Osteocyte (in vitro differentiated cells): ENCODE measurements at regions not wholly inside any gene's neighbourhood (a gene's known extent, or its start where the extent isn't known, plus 50 kb on each side); places are given as distances from the start of the nearest gene placed in this dataset.

Experiments
- DNase-seq: peaks from one replicate; pipeline ENCODE4 v3.0.0; 2021; ENCODE audit warnings: mixed read lengths; ENCODE audit not compliant: unreplicated experiment; ENCODE audit errors: extremely low spot score
- H3K27ac Mint-ChIP-seq: one replicate; pipeline ENCODE4 v1.8.0; 2021; ENCODE audit warnings: mild to moderate bottlenecking, mixed read lengths; ENCODE audit not compliant: unreplicated experiment
- H3K27me3 Mint-ChIP-seq: one replicate; pipeline ENCODE4 v1.8.0; 2021; ENCODE audit warnings: mixed read lengths; ENCODE audit not compliant: unreplicated experiment
- H3K36me3 Mint-ChIP-seq: one replicate; pipeline ENCODE4 v1.8.0; 2021; ENCODE audit warnings: mixed read lengths; ENCODE audit not compliant: unreplicated experiment
- H3K4me1 Mint-ChIP-seq: one replicate; pipeline ENCODE4 v1.8.0; 2021; ENCODE audit warnings: mixed read lengths; ENCODE audit not compliant: unreplicated experiment
- H3K4me3 Mint-ChIP-seq: one replicate; pipeline ENCODE4 v1.8.0; 2021; ENCODE audit warnings: mild to moderate bottlenecking, moderate library complexity, mixed read lengths; ENCODE audit not compliant: unreplicated experiment
- H3K9me3 Mint-ChIP-seq: one replicate; pipeline ENCODE4 v1.8.0; 2021; ENCODE audit warnings: mixed read lengths; ENCODE audit not compliant: unreplicated experiment
- TF ChIP-seq, protein P1 (sequence below): fragments of 200-600 bp; sonication (generic); IDR thresholded peaks from 2 replicates; pipeline ENCODE4 v1.5.0; 2021; ENCODE audit warnings: antibody characterized with exemption, mild to moderate bottlenecking, moderate library complexity

DNA sequence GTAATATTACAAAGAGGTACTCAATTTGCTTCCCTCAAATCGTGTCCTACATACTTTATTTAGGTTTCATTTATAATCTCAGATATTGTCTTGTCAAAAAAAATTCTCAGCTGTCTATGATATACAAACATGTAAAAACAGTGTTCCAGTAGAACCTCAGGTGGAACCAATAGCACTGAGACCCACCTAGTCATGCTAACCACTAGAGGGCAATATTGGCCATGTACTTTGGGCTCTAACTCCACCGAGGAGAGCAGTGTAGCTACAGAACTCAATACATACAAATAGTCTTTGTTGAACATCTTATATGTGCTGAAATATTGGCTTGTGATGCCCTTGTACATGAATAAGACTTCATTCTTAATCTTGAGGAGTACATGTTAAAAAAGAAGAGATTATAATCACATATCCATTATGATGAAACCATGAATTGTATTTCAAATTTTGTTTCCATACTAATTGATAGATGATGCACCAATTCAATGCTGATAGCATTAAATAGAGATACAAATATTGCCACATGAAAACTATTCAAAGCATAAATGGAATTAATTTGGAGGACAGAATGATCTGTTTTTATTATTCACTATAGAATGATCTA, 71.2 kb upstream of the CNTLN start:
- no peak for DNase-seq
- TF ChIP-seq, protein P1, sequence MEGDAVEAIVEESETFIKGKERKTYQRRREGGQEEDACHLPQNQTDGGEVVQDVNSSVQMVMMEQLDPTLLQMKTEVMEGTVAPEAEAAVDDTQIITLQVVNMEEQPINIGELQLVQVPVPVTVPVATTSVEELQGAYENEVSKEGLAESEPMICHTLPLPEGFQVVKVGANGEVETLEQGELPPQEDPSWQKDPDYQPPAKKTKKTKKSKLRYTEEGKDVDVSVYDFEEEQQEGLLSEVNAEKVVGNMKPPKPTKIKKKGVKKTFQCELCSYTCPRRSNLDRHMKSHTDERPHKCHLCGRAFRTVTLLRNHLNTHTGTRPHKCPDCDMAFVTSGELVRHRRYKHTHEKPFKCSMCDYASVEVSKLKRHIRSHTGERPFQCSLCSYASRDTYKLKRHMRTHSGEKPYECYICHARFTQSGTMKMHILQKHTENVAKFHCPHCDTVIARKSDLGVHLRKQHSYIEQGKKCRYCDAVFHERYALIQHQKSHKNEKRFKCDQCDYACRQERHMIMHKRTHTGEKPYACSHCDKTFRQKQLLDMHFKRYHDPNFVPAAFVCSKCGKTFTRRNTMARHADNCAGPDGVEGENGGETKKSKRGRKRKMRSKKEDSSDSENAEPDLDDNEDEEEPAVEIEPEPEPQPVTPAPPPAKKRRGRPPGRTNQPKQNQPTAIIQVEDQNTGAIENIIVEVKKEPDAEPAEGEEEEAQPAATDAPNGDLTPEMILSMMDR, result peak; percentile 80
- Mint-ChIP-seq H3K27ac (no peak overlapping the region), H3K4me1 (no peaks in the 10 kb centered on the region), H3K27me3 (no peaks in the 10 kb centered on the region), H3K36me3 (no peaks in the 10 kb centered on the region), H3K4me3 (no peak overlapping the region), H3K9me3 (no peaks in the 10 kb centered on the region)

DNA sequence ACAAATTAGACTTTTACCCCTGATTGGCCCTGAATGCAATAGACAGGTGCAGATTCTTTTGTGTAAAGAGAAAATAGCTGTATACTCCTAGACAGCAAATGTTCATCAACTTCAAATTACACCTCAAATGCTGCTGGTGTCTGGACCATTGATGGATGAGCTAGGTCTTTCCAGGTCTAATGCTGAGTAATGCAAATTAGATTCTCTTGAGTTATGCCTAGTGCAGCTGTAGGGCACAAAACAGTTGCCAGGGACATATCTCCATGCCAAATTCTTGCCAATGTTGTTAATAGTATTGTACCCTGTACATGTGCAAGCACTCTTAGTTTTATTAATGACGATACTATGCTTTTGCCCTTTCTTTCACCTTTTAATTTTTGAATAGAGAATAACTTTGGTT, 72.3 kb upstream of the CNTLN start:
- H3K4me3 Mint-ChIP-seq, result no peak overlapping the region
- no peaks in the 10 kb centered on the region for H3K4me1 Mint-ChIP-seq
- TF ChIP-seq, protein P1, result no peak
- no peak for DNase-seq
- H3K27me3 Mint-ChIP-seq, result no peaks in the 10 kb centered on the region
- no peaks in the 10 kb centered on the region for H3K36me3 Mint-ChIP-seq
- no peak overlapping the region for H3K27ac Mint-ChIP-seq
- no peaks in the 10 kb centered on the region for H3K9me3 Mint-ChIP-seq

DNA sequence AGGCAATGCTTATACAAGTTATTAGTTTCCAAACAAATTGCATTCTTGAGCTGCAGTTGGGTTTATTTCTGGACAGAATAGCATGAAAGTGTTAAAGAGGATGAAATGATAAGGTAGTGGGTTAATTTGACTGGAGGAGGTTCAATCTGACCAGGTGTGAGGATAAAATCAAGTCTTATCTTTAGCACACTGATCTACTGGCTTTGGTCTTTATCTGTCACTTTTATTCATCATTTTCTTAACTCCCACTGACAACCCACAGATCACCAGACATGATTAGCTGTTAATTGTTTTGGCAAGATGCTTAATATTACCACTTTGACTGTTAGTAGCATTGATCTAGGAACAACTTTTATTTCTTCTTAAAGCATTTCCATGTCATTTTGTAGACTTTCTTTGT, 74.4 kb upstream of the CNTLN start:
- Mint-ChIP-seq H3K4me1 (no peaks in the 10 kb centered on the region), H3K27me3 (no peaks in the 10 kb centered on the region), H3K36me3 (no peaks in the 10 kb centered on the region), H3K4me3 (no peak overlapping the region), H3K9me3 (peaks cover 10% of the 10 kb centered on the region), H3K27ac (no peak overlapping the region)
- TF ChIP-seq, protein P1, result no peak
- no peak for DNase-seq

DNA sequence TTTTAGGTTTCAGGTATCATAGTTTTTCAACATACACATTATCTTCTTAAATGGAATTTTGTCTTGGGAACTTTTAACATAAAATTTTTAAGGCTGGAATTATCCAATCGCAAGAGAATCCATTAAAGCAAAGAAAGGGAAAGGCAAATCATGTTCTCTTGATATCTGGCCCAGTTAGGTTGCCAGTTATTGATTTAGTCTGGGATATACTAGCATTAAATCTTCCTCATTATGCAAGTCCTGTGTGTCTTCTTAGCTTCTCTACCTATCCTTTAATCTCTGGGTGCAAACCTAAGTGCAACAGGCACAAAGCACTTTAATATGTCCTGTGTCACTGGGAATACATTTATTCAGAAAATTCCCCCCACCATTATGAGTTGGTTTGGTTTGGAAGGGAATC, 75.4 kb upstream of the CNTLN start:
- TF ChIP-seq, protein P1, result no peak
- H3K27ac Mint-ChIP-seq, result no peak overlapping the region
- H3K4me3 Mint-ChIP-seq, result no peak overlapping the region
- H3K27me3 Mint-ChIP-seq, result no peaks in the 10 kb centered on the region
- no peak for DNase-seq
- H3K36me3 Mint-ChIP-seq, result no peaks in the 10 kb centered on the region
- H3K9me3 Mint-ChIP-seq, result peaks cover 14% of the 10 kb centered on the region
- no peaks in the 10 kb centered on the region for H3K4me1 Mint-ChIP-seq

DNA sequence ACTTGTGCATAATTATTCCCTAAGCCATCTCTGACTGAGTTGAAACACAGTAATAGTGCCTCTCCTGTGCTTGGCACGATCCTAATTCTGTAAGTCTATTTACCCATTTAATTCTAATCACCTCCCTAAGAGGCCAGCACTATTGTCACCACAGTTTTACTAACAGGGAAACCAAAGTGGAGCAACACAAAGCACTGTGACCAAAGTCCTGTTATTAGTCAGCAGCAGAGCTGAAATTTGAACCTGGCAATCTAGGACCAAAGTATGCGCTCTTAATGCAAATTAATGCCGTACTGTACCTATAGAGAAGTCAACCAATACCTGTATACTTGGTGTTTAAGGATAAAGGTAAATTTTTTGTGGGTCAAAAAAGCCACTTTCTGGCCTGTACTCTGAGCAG, 77.1 kb upstream of the CNTLN start:
- TF ChIP-seq, protein P1, result no peak
- DNase-seq, result no peak
- Mint-ChIP-seq H3K27ac (no peak overlapping the region), H3K27me3 (no peaks in the 10 kb centered on the region), H3K4me3 (no peak overlapping the region), H3K9me3 (peaks cover 14% of the 10 kb centered on the region), H3K36me3 (no peaks in the 10 kb centered on the region), H3K4me1 (no peaks in the 10 kb centered on the region)
